ENCODE measurements at regions not wholly inside any gene's neighbourhood (a gene's known extent, or its start where the extent isn't known, plus 50 kb on each side); places are given as distances from the start of the nearest gene placed in this dataset.
"Not testable (repeated sequence)": the region's sequence is repeated elsewhere in the genome, so short reads cannot be mapped to it uniquely, and the experiment has no call there.

GRCh38 chr3:188019727-188020126 is 134.2 kb upstream of the LPP start:
- H3K9ac ChIP-seq (ENCODE audit: low read length): no peak overlapping the region
- H3K4me3 ChIP-seq (ENCODE audit: low read length): no peak overlapping the region
- H3K4me1 ChIP-seq (ENCODE audit: control insufficient read depth, low read depth, low read length): no peaks in the 10 kb centered on the region
- no peaks in the 10 kb centered on the region for H3K27me3 ChIP-seq (ENCODE audit: control insufficient read depth, insufficient read depth, low read length)
- no peaks in the 10 kb centered on the region for H3K36me3 ChIP-seq (ENCODE audit: control insufficient read depth, low read depth, low read length)
- H3K27ac ChIP-seq (ENCODE audit: low read length): no peak overlapping the region
- H3K9me3 ChIP-seq (ENCODE audit: control insufficient read depth, low read depth, low read length): no peaks in the 10 kb centered on the region

- Histone ChIP-seq H3K9me3 (ENCODE audit: control insufficient read depth, low read depth, low read length) (no peaks in the 10 kb centered on the region), H3K36me3 (ENCODE audit: control insufficient read depth, low read depth, low read length) (no peaks in the 10 kb centered on the region), H3K27me3 (ENCODE audit: control insufficient read depth, insufficient read depth, low read length) (no peaks in the 10 kb centered on the region), H3K4me1 (ENCODE audit: control insufficient read depth, low read depth, low read length) (no peaks in the 10 kb centered on the region), H3K9ac (ENCODE audit: low read length) (no peak overlapping the region), H3K4me3 (ENCODE audit: low read length) (no peak overlapping the region), H3K27ac (ENCODE audit: low read length) (no peak overlapping the region)
Observed at GRCh38 chr3:188021041-188021440, 132.9 kb upstream of the LPP start.

GRCh38 chr3:188021502-188022040 is 132.4 kb upstream of the LPP start:
- no peak overlapping the region for H3K27ac ChIP-seq (ENCODE audit: low read length)
- no peaks in the 10 kb centered on the region for H3K27me3 ChIP-seq (ENCODE audit: control insufficient read depth, insufficient read depth, low read length)
- no peaks in the 10 kb centered on the region for H3K9me3 ChIP-seq (ENCODE audit: control insufficient read depth, low read depth, low read length)
- no peak overlapping the region for H3K4me3 ChIP-seq (ENCODE audit: low read length)
- H3K36me3 ChIP-seq (ENCODE audit: control insufficient read depth, low read depth, low read length): no peaks in the 10 kb centered on the region
- no peak overlapping the region for H3K9ac ChIP-seq (ENCODE audit: low read length)
- no peaks in the 10 kb centered on the region for H3K4me1 ChIP-seq (ENCODE audit: control insufficient read depth, low read depth, low read length)

GRCh38 chr3:188022902-188023301 is 131.1 kb upstream of the LPP start:
- H3K9ac ChIP-seq (ENCODE audit: low read length); H3K27ac ChIP-seq (ENCODE audit: low read length); H3K36me3 ChIP-seq (ENCODE audit: control insufficient read depth, low read depth, low read length); H3K4me3 ChIP-seq (ENCODE audit: low read length); H3K27me3 ChIP-seq (ENCODE audit: control insufficient read depth, insufficient read depth, low read length); H3K4me1 ChIP-seq (ENCODE audit: control insufficient read depth, low read depth, low read length); H3K9me3 ChIP-seq (ENCODE audit: control insufficient read depth, low read depth, low read length): not testable (repeated sequence)

- no peaks in the 10 kb centered on the region for H3K9me3 ChIP-seq (ENCODE audit: control insufficient read depth, low read depth, low read length)
- no peaks in the 10 kb centered on the region for H3K4me1 ChIP-seq (ENCODE audit: control insufficient read depth, low read depth, low read length)
- H3K27me3 ChIP-seq (ENCODE audit: control insufficient read depth, insufficient read depth, low read length): no peaks in the 10 kb centered on the region
- H3K4me3 ChIP-seq (ENCODE audit: low read length): no peak overlapping the region
- no peak overlapping the region for H3K9ac ChIP-seq (ENCODE audit: low read length)
- no peaks in the 10 kb centered on the region for H3K36me3 ChIP-seq (ENCODE audit: control insufficient read depth, low read depth, low read length)
- H3K27ac ChIP-seq (ENCODE audit: low read length): no peak overlapping the region
Observed at GRCh38 chr3:188025555-188025954, 128.4 kb upstream of the LPP start.

GRCh38 chr3:188026191-188026968 is 127.6 kb upstream of the LPP start:
- no peaks in the 10 kb centered on the region for H3K4me1 ChIP-seq (ENCODE audit: control insufficient read depth, low read depth, low read length)
- H3K27ac ChIP-seq (ENCODE audit: low read length): no peak overlapping the region
- H3K9me3 ChIP-seq (ENCODE audit: control insufficient read depth, low read depth, low read length): no peaks in the 10 kb centered on the region
- no peaks in the 10 kb centered on the region for H3K27me3 ChIP-seq (ENCODE audit: control insufficient read depth, insufficient read depth, low read length)
- no peaks in the 10 kb centered on the region for H3K36me3 ChIP-seq (ENCODE audit: control insufficient read depth, low read depth, low read length)
- no peak overlapping the region for H3K9ac ChIP-seq (ENCODE audit: low read length)
- no peak overlapping the region for H3K4me3 ChIP-seq (ENCODE audit: low read length)

- H3K4me1 ChIP-seq (ENCODE audit: control insufficient read depth, low read depth, low read length): no peaks in the 10 kb centered on the region
- no peak overlapping the region for H3K27ac ChIP-seq (ENCODE audit: low read length)
- no peak overlapping the region for H3K9ac ChIP-seq (ENCODE audit: low read length)
- H3K4me3 ChIP-seq (ENCODE audit: low read length): no peak overlapping the region
- no peaks in the 10 kb centered on the region for H3K9me3 ChIP-seq (ENCODE audit: control insufficient read depth, low read depth, low read length)
- no peaks in the 10 kb centered on the region for H3K36me3 ChIP-seq (ENCODE audit: control insufficient read depth, low read depth, low read length)
- no peaks in the 10 kb centered on the region for H3K27me3 ChIP-seq (ENCODE audit: control insufficient read depth, insufficient read depth, low read length)
Observed at GRCh38 chr3:188031121-188031520, 122.8 kb upstream of the LPP start.

GRCh38 chr3:188034989-188035388 is 119.0 kb upstream of the LPP start:
- peaks cover 5% of the 10 kb centered on the region for H3K4me1 ChIP-seq (ENCODE audit: control insufficient read depth, low read depth, low read length)

GRCh38 chr3:188036375-188037194 is 117.4 kb upstream of the LPP start:
- Histone ChIP-seq H3K36me3 (ENCODE audit: control insufficient read depth, low read depth, low read length) (no peaks in the 10 kb centered on the region), H3K4me1 (ENCODE audit: control insufficient read depth, low read depth, low read length) (peaks cover 5% of the 10 kb centered on the region), H3K9ac (ENCODE audit: low read length) (no peak overlapping the region), H3K27ac (ENCODE audit: low read length) (no peak overlapping the region), H3K27me3 (ENCODE audit: control insufficient read depth, insufficient read depth, low read length) (no peaks in the 10 kb centered on the region), H3K9me3 (ENCODE audit: control insufficient read depth, low read depth, low read length) (no peaks in the 10 kb centered on the region), H3K4me3 (ENCODE audit: low read length) (no peak overlapping the region)

More at GRCh38 chr3:188034989-188035388, 119.0 kb upstream of the LPP start:
- H3K36me3 ChIP-seq (ENCODE audit: control insufficient read depth, low read depth, low read length): no peaks in the 10 kb centered on the region
- H3K27me3 ChIP-seq (ENCODE audit: control insufficient read depth, insufficient read depth, low read length): no peaks in the 10 kb centered on the region
- H3K9ac ChIP-seq (ENCODE audit: low read length): no peak overlapping the region
- no peaks in the 10 kb centered on the region for H3K9me3 ChIP-seq (ENCODE audit: control insufficient read depth, low read depth, low read length)
- no peak overlapping the region for H3K27ac ChIP-seq (ENCODE audit: low read length)
- H3K4me3 ChIP-seq (ENCODE audit: low read length): no peak overlapping the region

- Histone ChIP-seq H3K4me1 (ENCODE audit: control insufficient read depth, low read depth, low read length) (peaks cover 5% of the 10 kb centered on the region), H3K27ac (ENCODE audit: low read length) (no peak overlapping the region), H3K4me3 (ENCODE audit: low read length) (no peak overlapping the region)
Observed at GRCh38 chr3:188037195-188037718, 116.7 kb upstream of the LPP start.

GRCh38 chr3:188037965-188038581 is 115.9 kb upstream of the LPP start:
- Histone ChIP-seq H3K9me3 (ENCODE audit: control insufficient read depth, low read depth, low read length) (no peaks in the 10 kb centered on the region), H3K27me3 (ENCODE audit: control insufficient read depth, insufficient read depth, low read length) (no peaks in the 10 kb centered on the region), H3K36me3 (ENCODE audit: control insufficient read depth, low read depth, low read length) (no peaks in the 10 kb centered on the region), H3K27ac (ENCODE audit: low read length) (no peak overlapping the region), H3K4me1 (ENCODE audit: control insufficient read depth, low read depth, low read length) (peaks cover 5% of the 10 kb centered on the region), H3K9ac (ENCODE audit: low read length) (no peak overlapping the region), H3K4me3 (ENCODE audit: low read length) (no peak overlapping the region)

More at GRCh38 chr3:188037195-188037718, 116.7 kb upstream of the LPP start:
- Histone ChIP-seq H3K9me3 (ENCODE audit: control insufficient read depth, low read depth, low read length) (no peaks in the 10 kb centered on the region), H3K36me3 (ENCODE audit: control insufficient read depth, low read depth, low read length) (no peaks in the 10 kb centered on the region), H3K9ac (ENCODE audit: low read length) (no peak overlapping the region), H3K27me3 (ENCODE audit: control insufficient read depth, insufficient read depth, low read length) (no peaks in the 10 kb centered on the region)
